A673 (cell line): ENCODE measurements at regions not wholly inside any gene's neighbourhood (a gene's known extent, or its start where the extent isn't known, plus 50 kb on each side); places are given as distances from the start of the nearest gene placed in this dataset.
A peak's percentile ranks its signal among the peaks of the same experiment; 100 is the strongest.

Source experiments
- BruUV-seq: library from RNA; stranded (reverse); fragments of 400-500 nt; replicated peaks from 2 replicates; lab custom pipeline; 2021; lab: Mats Ljungman, UMichigan
- CTCF ChIA-PET: fragments of 300-600 bp; sonication (Branson Sonifier 250); formaldehyde crosslinking; loops from one replicate; lab custom pipeline; 2022; ENCODE audit warnings: antibody characterized with exemption; lab: Charles Lee
- POLR2A ChIA-PET: fragments of 300-600 bp; sonication (Branson Sonifier 250); formaldehyde crosslinking; loops from one replicate; lab custom pipeline; 2022; ENCODE audit warnings: antibody characterized with exemption; ENCODE audit not compliant: low non-redundant PET; lab: Charles Lee
- DNase-seq: peaks from one replicate; pipeline ENCODE4 v3.0.0-alpha.2; 2015; ENCODE audit warnings: low spot score
- H3K27ac ChIP-seq: fragments of 200-600 bp; sonication (generic); 2 replicates; pipeline ENCODE4 v1.5.1; 2016; ENCODE audit warnings: mixed run types, low read depth, mild to moderate bottlenecking, mixed read lengths, antibody characterized with exemption, low read length; ENCODE audit not compliant: poor library complexity, severe bottlenecking
- H3K27me3 ChIP-seq: fragments of 200-600 bp; sonication (generic); replicated peaks from 2 replicates; pipeline ENCODE4 v1.6.1; 2017; ENCODE audit warnings: mixed run types, low read depth, mild to moderate bottlenecking, mixed read lengths, antibody characterized with exemption, low read length; ENCODE audit not compliant: insufficient read depth, poor library complexity
- H3K36me3 ChIP-seq: fragments of 200-600 bp; sonication (generic); 2 replicates; pipeline ENCODE4 v1.6.1; 2016; ENCODE audit warnings: mixed run types, mild to moderate bottlenecking, mixed read lengths, antibody characterized with exemption, low read length; ENCODE audit not compliant: insufficient read depth, poor library complexity, severe bottlenecking
- H3K4me1 ChIP-seq: fragments of 200-600 bp; sonication (generic); 2 replicates; pipeline ENCODE4 v1.6.1; 2017; ENCODE audit warnings: mixed run types, mild to moderate bottlenecking, mixed read lengths, antibody characterized with exemption, low read length; ENCODE audit not compliant: insufficient read depth, poor library complexity, severe bottlenecking
- H3K4me3 ChIP-seq: fragments of 200-600 bp; sonication (generic); 2 replicates; pipeline ENCODE4 v1.5.1; 2016; ENCODE audit warnings: low read depth, mixed run types, mild to moderate bottlenecking, mixed read lengths, low read length; ENCODE audit not compliant: poor library complexity, severe bottlenecking
- H3K9me3 ChIP-seq: fragments of 200-600 bp; sonication (generic); 2 replicates; pipeline ENCODE4 v1.6.1; 2016; ENCODE audit warnings: mixed run types, low read depth, mild to moderate bottlenecking, mixed read lengths, antibody characterized with exemption, low read length; ENCODE audit not compliant: poor library complexity, severe bottlenecking
- EZH2 ChIP-seq: fragments of 200-600 bp; sonication (generic); IDR thresholded peaks from 2 replicates; pipeline ENCODE4 v1.6.1; 2017; ENCODE audit warnings: borderline replicate concordance, low read depth, mild to moderate bottlenecking, mixed read lengths, antibody characterized with exemption, low read length; ENCODE audit not compliant: poor library complexity, severe bottlenecking
- intact Hi-C: fragments of 100-400 bp; cut with micrococcal nuclease; formaldehyde crosslinking; loops from one replicate; pipeline ENCODE4 v1.10.0; 2022; ENCODE audit not compliant: unreplicated experiment
- TF ChIP-seq, protein P1 (sequence below): fragments of 300-800, 200-600 bp; sonication (generic); conservative IDR thresholded peaks from 2 replicates; pipeline ENCODE4 v1.5.1; 2017; ENCODE audit warnings: low read depth, mild to moderate bottlenecking, antibody characterized with exemption, low read length, moderate library complexity, mixed read lengths

DNA sequence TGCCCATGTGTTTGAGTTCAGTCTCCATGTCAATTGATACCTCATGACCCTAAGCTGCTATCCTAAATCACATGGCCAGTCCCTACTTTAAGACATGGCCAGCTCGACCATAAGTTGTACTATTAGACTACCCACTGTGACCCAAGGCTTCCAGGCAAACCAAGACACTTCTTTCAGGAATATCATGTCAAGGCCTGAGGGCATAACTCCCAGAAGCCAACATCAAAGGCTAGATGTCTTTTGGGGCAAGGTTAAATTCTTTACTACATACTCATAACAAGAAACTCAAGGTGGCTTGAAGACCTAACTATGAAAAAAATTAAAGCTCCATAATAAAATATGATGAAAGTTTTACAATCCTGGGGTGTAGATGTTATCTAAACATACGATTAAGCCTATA is 192.9 kb upstream of the PRNP start:
- intact Hi-C loops: no loop called here
- DNase-seq: no peak
- no peaks in the 10 kb centered on the region for H3K36me3 ChIP-seq
- TF ChIP-seq, protein P1, sequence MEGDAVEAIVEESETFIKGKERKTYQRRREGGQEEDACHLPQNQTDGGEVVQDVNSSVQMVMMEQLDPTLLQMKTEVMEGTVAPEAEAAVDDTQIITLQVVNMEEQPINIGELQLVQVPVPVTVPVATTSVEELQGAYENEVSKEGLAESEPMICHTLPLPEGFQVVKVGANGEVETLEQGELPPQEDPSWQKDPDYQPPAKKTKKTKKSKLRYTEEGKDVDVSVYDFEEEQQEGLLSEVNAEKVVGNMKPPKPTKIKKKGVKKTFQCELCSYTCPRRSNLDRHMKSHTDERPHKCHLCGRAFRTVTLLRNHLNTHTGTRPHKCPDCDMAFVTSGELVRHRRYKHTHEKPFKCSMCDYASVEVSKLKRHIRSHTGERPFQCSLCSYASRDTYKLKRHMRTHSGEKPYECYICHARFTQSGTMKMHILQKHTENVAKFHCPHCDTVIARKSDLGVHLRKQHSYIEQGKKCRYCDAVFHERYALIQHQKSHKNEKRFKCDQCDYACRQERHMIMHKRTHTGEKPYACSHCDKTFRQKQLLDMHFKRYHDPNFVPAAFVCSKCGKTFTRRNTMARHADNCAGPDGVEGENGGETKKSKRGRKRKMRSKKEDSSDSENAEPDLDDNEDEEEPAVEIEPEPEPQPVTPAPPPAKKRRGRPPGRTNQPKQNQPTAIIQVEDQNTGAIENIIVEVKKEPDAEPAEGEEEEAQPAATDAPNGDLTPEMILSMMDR: no peak
- no peak for TF ChIP-seq EZH2
- no peak overlapping the region for H3K27ac ChIP-seq
- peaks cover 34% of the 10 kb centered on the region for H3K4me1 ChIP-seq
- POLR2A ChIA-PET: no interaction called here
- no peak overlapping the region for H3K4me3 ChIP-seq
- BruUV-seq: no TSS peak
- no peaks in the 10 kb centered on the region for H3K27me3 ChIP-seq
- CTCF ChIA-PET: no interaction called here
- no peaks in the 10 kb centered on the region for H3K9me3 ChIP-seq

DNA sequence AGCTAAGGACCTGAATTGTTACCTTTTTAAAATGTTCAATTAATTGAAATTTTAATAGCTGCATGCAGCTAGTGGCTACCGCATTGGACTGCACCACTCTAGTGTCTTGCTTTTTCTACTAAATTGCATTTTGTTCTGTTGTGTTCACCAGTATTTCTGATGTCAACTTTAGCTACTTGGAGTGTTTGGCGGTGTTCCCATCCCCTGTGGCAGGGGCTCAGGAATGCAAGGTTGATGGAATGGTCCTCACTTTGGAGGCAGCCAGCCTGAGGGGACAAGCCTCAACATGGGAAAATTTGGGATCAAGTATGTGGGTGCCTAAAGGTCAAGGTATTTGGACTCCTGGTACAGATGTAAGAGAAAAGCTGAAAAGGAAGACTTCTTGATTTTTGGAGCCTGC is 194.6 kb upstream of the PRNP start:
- BruUV-seq: no TSS peak
- no peak for DNase-seq
- no peaks in the 10 kb centered on the region for H3K27me3 ChIP-seq
- no peaks in the 10 kb centered on the region for H3K9me3 ChIP-seq
- TF ChIP-seq EZH2: no peak
- TF ChIP-seq, protein P1: no peak
- no peak overlapping the region for H3K4me3 ChIP-seq
- CTCF ChIA-PET: no interaction called here
- H3K27ac ChIP-seq: peak overlapping the region; percentile 65
- POLR2A ChIA-PET: no interaction called here
- H3K4me1 ChIP-seq: peaks cover 51% of the 10 kb centered on the region
- no peaks in the 10 kb centered on the region for H3K36me3 ChIP-seq
- intact Hi-C loops: no loop called here

DNA sequence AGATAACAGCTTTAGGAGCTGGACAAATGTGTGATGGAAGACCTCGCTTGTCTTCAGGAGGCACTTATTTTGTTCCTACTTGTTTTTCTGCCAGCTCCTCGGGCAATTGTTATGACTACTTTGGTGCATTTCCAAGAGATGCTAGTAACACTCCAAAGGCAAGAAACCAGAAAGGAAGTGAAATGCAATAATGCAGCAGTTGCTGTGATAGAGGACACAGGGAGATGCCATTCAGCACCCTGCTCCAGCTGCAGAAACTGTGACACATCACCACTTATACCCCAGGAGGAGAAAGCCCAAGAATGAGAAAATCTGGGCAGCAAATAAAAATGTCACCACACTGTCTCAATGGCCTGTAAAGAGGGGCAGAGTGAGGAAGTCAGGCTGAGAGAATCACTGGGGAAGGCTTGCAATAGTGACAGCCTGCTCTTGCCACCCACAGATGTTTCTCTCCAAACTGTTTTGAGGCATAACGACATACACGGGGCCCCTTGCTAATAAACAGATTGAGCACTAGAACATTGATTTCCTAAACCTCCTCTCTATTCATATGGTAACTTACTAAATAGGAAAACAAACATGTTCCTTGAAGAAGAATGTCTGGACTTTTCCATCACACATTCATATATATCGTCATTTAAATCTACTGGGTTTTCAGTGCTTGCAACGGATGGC is 195.5 kb upstream of the PRNP start:
- ChIA-PET POLR2A (no interaction called here), CTCF (no interaction called here)
- Histone ChIP-seq H3K27me3 (no peaks in the 10 kb centered on the region), H3K4me3 (no peak overlapping the region), H3K9me3 (no peaks in the 10 kb centered on the region), H3K4me1 (peaks cover 60% of the 10 kb centered on the region), H3K27ac (peak overlapping the region; percentile 65), H3K36me3 (no peaks in the 10 kb centered on the region)
- BruUV-seq: no TSS peak
- peak; percentile 61 for DNase-seq
- intact Hi-C loops: no loop called here
- no peak for TF ChIP-seq EZH2
- TF ChIP-seq, protein P1: no peak
